ENCODE measurements at regions not wholly inside any gene's neighbourhood (a gene's known extent, or its start where the extent isn't known, plus 50 kb on each side); places are given as distances from the start of the nearest gene placed in this dataset.

GRCh38 chr2:16767789-16768476 is 102.3 kb upstream of the CYRIA start:
- Histone ChIP-seq H3K4me3 (ENCODE audit: low read depth, low read length) (no peak overlapping the region), H3K4me1 (ENCODE audit: control insufficient read depth, insufficient read depth, low read length) (no peaks in the 10 kb centered on the region), H3K36me3 (ENCODE audit: control insufficient read depth in 2 of 2, insufficient read depth in 1 of 2, low read length in 2 of 2) (no peaks in the 10 kb centered on the region), H3K27ac (ENCODE audit: extremely low read depth, low read depth, low read length) (no peak overlapping the region), H3K9me3 (ENCODE audit: control insufficient read depth, insufficient read depth, low read depth, low read length) (no peaks in the 10 kb centered on the region)
- ChIA-PET POLR2A (no interaction called here), CTCF (interaction anchor here (1.1 to 4.6 kb wide), 5 partner anchors 11 to 542 kb away, joined by 3 to 15 read pairs (median 13); no protein-coding TSS in a partner anchor)
- no peak for TF ChIP-seq ZNF112 (tag by site-specific recombination; IDR thresholded peaks at IDR 0.05)
- TF ChIP-seq KLF1 (tag by site-specific recombination; IDR thresholded peaks at IDR 0.05): no peak
- no peak for TF ChIP-seq ZSCAN5A (tag by site-specific recombination; IDR thresholded peaks at IDR 0.05)
- no peak for TF ChIP-seq GLI2 (tag by site-specific recombination; IDR thresholded peaks at IDR 0.05; ENCODE audit: borderline replicate concordance, low read depth)
- no peak for TF ChIP-seq MYNN (tag by site-specific recombination; IDR thresholded peaks at IDR 0.05; ENCODE audit: borderline replicate concordance)
- TF ChIP-seq HIC1 (tag by site-specific recombination; IDR thresholded peaks at IDR 0.05): no peak
- no peak for TF ChIP-seq ZNF518A (tag by site-specific recombination; conservative IDR thresholded peaks at IDR 0.05; ENCODE audit: low read depth)
- TF ChIP-seq, protein P1, sequence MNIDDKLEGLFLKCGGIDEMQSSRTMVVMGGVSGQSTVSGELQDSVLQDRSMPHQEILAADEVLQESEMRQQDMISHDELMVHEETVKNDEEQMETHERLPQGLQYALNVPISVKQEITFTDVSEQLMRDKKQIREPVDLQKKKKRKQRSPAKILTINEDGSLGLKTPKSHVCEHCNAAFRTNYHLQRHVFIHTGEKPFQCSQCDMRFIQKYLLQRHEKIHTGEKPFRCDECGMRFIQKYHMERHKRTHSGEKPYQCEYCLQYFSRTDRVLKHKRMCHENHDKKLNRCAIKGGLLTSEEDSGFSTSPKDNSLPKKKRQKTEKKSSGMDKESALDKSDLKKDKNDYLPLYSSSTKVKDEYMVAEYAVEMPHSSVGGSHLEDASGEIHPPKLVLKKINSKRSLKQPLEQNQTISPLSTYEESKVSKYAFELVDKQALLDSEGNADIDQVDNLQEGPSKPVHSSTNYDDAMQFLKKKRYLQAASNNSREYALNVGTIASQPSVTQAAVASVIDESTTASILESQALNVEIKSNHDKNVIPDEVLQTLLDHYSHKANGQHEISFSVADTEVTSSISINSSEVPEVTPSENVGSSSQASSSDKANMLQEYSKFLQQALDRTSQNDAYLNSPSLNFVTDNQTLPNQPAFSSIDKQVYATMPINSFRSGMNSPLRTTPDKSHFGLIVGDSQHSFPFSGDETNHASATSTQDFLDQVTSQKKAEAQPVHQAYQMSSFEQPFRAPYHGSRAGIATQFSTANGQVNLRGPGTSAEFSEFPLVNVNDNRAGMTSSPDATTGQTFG (tag by site-specific recombination; IDR thresholded peaks at IDR 0.05; ENCODE audit: borderline replicate concordance): no peak
- TF ChIP-seq ZNF792 (tag by site-specific recombination; IDR thresholded peaks at IDR 0.05): no peak

DNA sequence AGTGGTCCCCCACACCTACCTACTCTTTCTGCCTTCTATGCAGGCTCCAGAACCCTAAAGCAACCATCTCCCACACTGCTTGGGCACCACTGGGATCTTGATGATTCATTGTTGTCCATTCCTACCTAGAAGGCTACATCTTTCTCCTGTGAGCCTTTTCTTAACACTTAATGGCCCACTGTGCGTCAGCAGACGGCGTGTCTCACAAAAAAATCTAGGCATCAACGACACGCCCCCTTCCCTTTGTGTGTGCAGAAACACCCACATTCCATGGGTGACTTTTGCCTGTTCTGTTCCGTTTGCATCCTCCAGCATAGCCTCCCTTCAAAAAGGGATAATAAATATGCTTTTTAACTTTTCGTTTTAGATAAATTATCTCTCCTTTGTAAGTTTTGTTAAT is 99.7 kb upstream of the CYRIA start:
- no peaks in the 10 kb centered on the region for H3K36me3 ChIP-seq (ENCODE audit: control insufficient read depth in 2 of 2, insufficient read depth in 1 of 2, low read length in 2 of 2)
- CTCF ChIA-PET: interaction anchor here (0.6 to 2.0 kb wide), 2 partner anchors 8 to 156 kb away, joined by 3 to 11 read pairs; no protein-coding TSS in a partner anchor
- POLR2A ChIA-PET: no interaction called here
- H3K9me3 ChIP-seq (ENCODE audit: control insufficient read depth, insufficient read depth, low read depth, low read length): no peaks in the 10 kb centered on the region
- H3K4me1 ChIP-seq (ENCODE audit: control insufficient read depth, insufficient read depth, low read length): no peaks in the 10 kb centered on the region
- H3K27ac ChIP-seq (ENCODE audit: extremely low read depth, low read depth, low read length): no peak overlapping the region
- H3K4me3 ChIP-seq (ENCODE audit: low read depth, low read length): no peak overlapping the region
- no peak for TF ChIP-seq PRDM1 (tag by site-specific recombination; IDR thresholded peaks at IDR 0.05)
- no peak for TF ChIP-seq ZNF660 (tag by site-specific recombination; IDR thresholded peaks at IDR 0.05)
- TF ChIP-seq ZNF404 (tag by site-specific recombination; IDR thresholded peaks at IDR 0.05): no peak
- TF ChIP-seq TCF7L2 (IDR thresholded peaks at IDR 0.05; ENCODE audit: borderline replicate concordance, low read depth, low read length): no peak
- no peak for TF ChIP-seq ZNF155 (tag by site-specific recombination; IDR thresholded peaks at IDR 0.05)
- no peak for TF ChIP-seq ZNF76 (tag by site-specific recombination; IDR thresholded peaks at IDR 0.05; ENCODE audit: borderline replicate concordance, low read depth)
- no peak for TF ChIP-seq ZNF555 (tag by site-specific recombination; conservative IDR thresholded peaks at IDR 0.05)
- TF ChIP-seq ZNF423 (tag by site-specific recombination; IDR thresholded peaks at IDR 0.05): no peak
- no peak for TF ChIP-seq MYNN (tag by site-specific recombination; IDR thresholded peaks at IDR 0.05; ENCODE audit: borderline replicate concordance)
- no peak for TF ChIP-seq RBAK (tag by site-specific recombination; IDR thresholded peaks at IDR 0.05)
- no peak for TF ChIP-seq ZNF610 (tag by site-specific recombination; IDR thresholded peaks at IDR 0.05; ENCODE audit: borderline replicate concordance)
